Ectodermal cell (in vitro differentiated cells): ENCODE measurements at regions not wholly inside any gene's neighbourhood (a gene's known extent, or its start where the extent isn't known, plus 50 kb on each side); places are given as distances from the start of the nearest gene placed in this dataset.

ENCODE experiments used
- H3K27ac ChIP-seq: 2 replicates; pipeline ENCODE4 v1.7.0; 2013; ENCODE audit warnings: mild to moderate bottlenecking, low read depth, low read length; ENCODE audit not compliant: insufficient read depth, poor library complexity, severe bottlenecking
- H3K27me3 ChIP-seq: 2 replicates; pipeline ENCODE4 v1.7.0; 2013; ENCODE audit warnings: mild to moderate bottlenecking, low read length; ENCODE audit not compliant: insufficient read depth, control insufficient read depth, poor library complexity, severe bottlenecking
- H3K36me3 ChIP-seq: one replicate; pipeline ENCODE4 v1.7.0; 2013; ENCODE audit warnings: low read length; ENCODE audit not compliant: control insufficient read depth, insufficient read depth
- H3K4me1 ChIP-seq: one replicate; pipeline ENCODE4 v1.7.0; 2013; ENCODE audit warnings: low read length; ENCODE audit not compliant: control insufficient read depth, insufficient read depth
- H3K4me3 ChIP-seq: 2 replicates; pipeline ENCODE4 v1.7.0; 2013; ENCODE audit warnings: low read depth, low read length, control low read depth; ENCODE audit not compliant: insufficient read depth
- H3K9me3 ChIP-seq: 2 replicates; pipeline ENCODE4 v1.7.0; 2013; ENCODE audit warnings: mild to moderate bottlenecking, low read length, moderate library complexity; ENCODE audit not compliant: control insufficient read depth
- WGBS, 2 experiments: methylation state at CpG; one replicate each; pipeline ENCODE4 v1.1.7; 2013; ENCODE audit warnings: missing lambda C conversion rate in 2 of 2; 5-methylcytosine and 5-hydroxymethylcytosine counted together

GRCh38 chrX:14476205-14476604 is 53.1 kb upstream of the GLRA2 start:
- Histone ChIP-seq H3K36me3 (no peaks in the 10 kb centered on the region), H3K9me3 (no peaks in the 10 kb centered on the region), H3K27ac (no peak overlapping the region), H3K4me1 (no peaks in the 10 kb centered on the region), H3K27me3 (no peaks in the 10 kb centered on the region), H3K4me3 (no peak overlapping the region)
- WGBS, 2 experiments = 84 to 96% methylated on average over 2 of the region's 2 CpGs

- Histone ChIP-seq H3K27me3 (no peaks in the 10 kb centered on the region), H3K4me3 (no peak overlapping the region), H3K27ac (no peak overlapping the region), H3K9me3 (no peaks in the 10 kb centered on the region), H3K4me1 (no peaks in the 10 kb centered on the region), H3K36me3 (no peaks in the 10 kb centered on the region)
- WGBS, 2 experiments = 96 to 100% methylated on average over 2 of the region's 2 CpGs
Observed at GRCh38 chrX:14449773-14450172, 79.6 kb upstream of the GLRA2 start.

GRCh38 chrX:14448406-14448805 is 80.9 kb upstream of the GLRA2 start:
- Histone ChIP-seq H3K27me3 (no peaks in the 10 kb centered on the region), H3K9me3 (no peaks in the 10 kb centered on the region), H3K27ac (no peak overlapping the region), H3K4me1 (no peaks in the 10 kb centered on the region), H3K4me3 (no peak overlapping the region), H3K36me3 (no peaks in the 10 kb centered on the region)
- WGBS, 2 experiments = 91 to 96% methylated on average over 8 of the region's 9 CpGs

GRCh38 chrX:14440106-14440505 is 89.2 kb upstream of the GLRA2 start:
- no peak overlapping the region for H3K4me3 ChIP-seq
- no peaks in the 10 kb centered on the region for H3K36me3 ChIP-seq
- no peaks in the 10 kb centered on the region for H3K9me3 ChIP-seq
- no peaks in the 10 kb centered on the region for H3K4me1 ChIP-seq
- no CpG with 5 or more reads among the region's 1 CpG for WGBS, 2 experiments
- no peaks in the 10 kb centered on the region for H3K27me3 ChIP-seq
- no peak overlapping the region for H3K27ac ChIP-seq

- Histone ChIP-seq H3K27me3 (no peaks in the 10 kb centered on the region), H3K4me3 (no peak overlapping the region), H3K27ac (no peak overlapping the region), H3K4me1 (no peaks in the 10 kb centered on the region), H3K36me3 (no peaks in the 10 kb centered on the region), H3K9me3 (no peaks in the 10 kb centered on the region)
- 86 to 90% methylated on average over 1 of the region's 1 CpG for WGBS, 2 experiments
Observed at GRCh38 chrX:14427614-14428013, 101.7 kb upstream of the GLRA2 start.

GRCh38 chrX:14420841-14421240 is 108.5 kb upstream of the GLRA2 start:
- Histone ChIP-seq H3K9me3 (no peaks in the 10 kb centered on the region), H3K36me3 (no peaks in the 10 kb centered on the region), H3K27me3 (no peaks in the 10 kb centered on the region), H3K4me3 (no peak overlapping the region), H3K4me1 (no peaks in the 10 kb centered on the region), H3K27ac (no peak overlapping the region)
- 95 to 100% methylated on average over 2 of the region's 2 CpGs for WGBS, 2 experiments

GRCh38 chrX:14412686-14413085 is 116.7 kb upstream of the GLRA2 start:
- Histone ChIP-seq H3K9me3 (no peaks in the 10 kb centered on the region), H3K36me3 (no peaks in the 10 kb centered on the region), H3K4me3 (no peak overlapping the region), H3K27me3 (no peaks in the 10 kb centered on the region), H3K27ac (no peak overlapping the region), H3K4me1 (no peaks in the 10 kb centered on the region)
- 86 to 92% methylated on average over 1 of the region's 1 CpG for WGBS, 2 experiments

- Histone ChIP-seq H3K9me3 (no peaks in the 10 kb centered on the region), H3K4me1 (no peaks in the 10 kb centered on the region), H3K27ac (no peak overlapping the region), H3K27me3 (no peaks in the 10 kb centered on the region), H3K36me3 (no peaks in the 10 kb centered on the region), H3K4me3 (no peak overlapping the region)
- 71 to 80% methylated on average over 1 of the region's 1 CpG for WGBS, 2 experiments
Observed at GRCh38 chrX:14411326-14411725, 118.0 kb upstream of the GLRA2 start.

- H3K36me3 ChIP-seq = no peaks in the 10 kb centered on the region
- H3K4me3 ChIP-seq = no peak overlapping the region
- no peaks in the 10 kb centered on the region for H3K9me3 ChIP-seq
- 83 to 95% methylated on average over 2 of the region's 2 CpGs for WGBS, 2 experiments
- H3K27me3 ChIP-seq = no peaks in the 10 kb centered on the region
- no peaks in the 10 kb centered on the region for H3K4me1 ChIP-seq
- no peak overlapping the region for H3K27ac ChIP-seq
Observed at GRCh38 chrX:14409341-14409740, 120.0 kb upstream of the GLRA2 start.

- H3K4me3 ChIP-seq = no peak overlapping the region
- no peaks in the 10 kb centered on the region for H3K4me1 ChIP-seq
- H3K27ac ChIP-seq = no peak overlapping the region
- H3K9me3 ChIP-seq = no peaks in the 10 kb centered on the region
- no peaks in the 10 kb centered on the region for H3K36me3 ChIP-seq
- H3K27me3 ChIP-seq = no peaks in the 10 kb centered on the region
Observed at GRCh38 chrX:14406225-14406624, 123.1 kb upstream of the GLRA2 start.

- Histone ChIP-seq H3K4me1 (no peaks in the 10 kb centered on the region), H3K27ac (no peak overlapping the region)
- WGBS, 2 experiments = 79 to 100% methylated on average over 2 of the region's 2 CpGs
Observed at GRCh38 chrX:14398725-14399124, 130.6 kb upstream of the GLRA2 start.

More at GRCh38 chrX:14398725-14399124, 130.6 kb upstream of the GLRA2 start:
- H3K9me3 ChIP-seq = no peaks in the 10 kb centered on the region
- no peak overlapping the region for H3K4me3 ChIP-seq
- H3K36me3 ChIP-seq = no peaks in the 10 kb centered on the region
- no peaks in the 10 kb centered on the region for H3K27me3 ChIP-seq
